ENCODE measurements at regions not wholly inside any gene's neighbourhood (a gene's known extent, or its start where the extent isn't known, plus 50 kb on each side); places are given as distances from the start of the nearest gene placed in this dataset.

GRCh38 chr9:107969727-107970126 is 480.2 kb upstream of the KLF4 start:
- DNase-seq, result no peak

- no peak for DNase-seq
Observed at GRCh38 chr9:107969141-107969540, 479.6 kb upstream of the KLF4 start.

- no peak for DNase-seq
Observed at GRCh38 chr9:107963246-107963645, 473.7 kb upstream of the KLF4 start.

- no peak for DNase-seq
Observed at GRCh38 chr9:107960916-107961315, 471.3 kb upstream of the KLF4 start.

GRCh38 chr9:107954312-107954711 is 464.7 kb upstream of the KLF4 start:
- DNase-seq, result no peak

- DNase-seq, result no peak
Observed at GRCh38 chr9:107953556-107954125, 464.1 kb upstream of the KLF4 start.

- DNase-seq, result no peak
Observed at GRCh38 chr9:107952773-107953172, 463.2 kb upstream of the KLF4 start.

GRCh38 chr9:107951511-107951910 is 461.9 kb upstream of the KLF4 start:
- DNase-seq, result no peak

GRCh38 chr9:107949061-107949460 is 459.5 kb upstream of the KLF4 start:
- DNase-seq, result no peak

GRCh38 chr9:107948601-107949000 is 459.0 kb upstream of the KLF4 start:
- DNase-seq, result no peak

- no peak for DNase-seq
Observed at GRCh38 chr9:107948086-107948485, 458.5 kb upstream of the KLF4 start.

GRCh38 chr9:107946364-107947141 is 457.0 kb upstream of the KLF4 start:
- DNase-seq, result no peak

GRCh38 chr9:107945961-107946360 is 456.4 kb upstream of the KLF4 start:
- no peak for DNase-seq

GRCh38 chr9:107945493-107945892 is 455.9 kb upstream of the KLF4 start:
- DNase-seq, result no peak

GRCh38 chr9:107944387-107944786 is 454.8 kb upstream of the KLF4 start:
- no peak for DNase-seq

- DNase-seq, result no peak
Observed at GRCh38 chr9:107943901-107944300, 454.3 kb upstream of the KLF4 start.

GRCh38 chr9:107942856-107943255 is 453.3 kb upstream of the KLF4 start:
- no peak for DNase-seq

- no peak for DNase-seq
Observed at GRCh38 chr9:107942291-107942690, 452.7 kb upstream of the KLF4 start.

GRCh38 chr9:107940616-107941595 is 451.3 kb upstream of the KLF4 start:
- no peak for DNase-seq

GRCh38 chr9:107938801-107939386 is 449.3 kb upstream of the KLF4 start:
- DNase-seq, result no peak

GRCh38 chr9:107935931-107936330 is 446.4 kb upstream of the KLF4 start:
- no peak for DNase-seq

GRCh38 chr9:107933516-107933915 is 443.9 kb upstream of the KLF4 start:
- no peak for DNase-seq

- DNase-seq, result no peak
Observed at GRCh38 chr9:107933097-107933496, 443.5 kb upstream of the KLF4 start.
